ENCODE measurements at regions not wholly inside any gene's neighbourhood (a gene's known extent, or its start where the extent isn't known, plus 50 kb on each side); places are given as distances from the start of the nearest gene placed in this dataset.

GRCh38 chr1:96923753-96924152 is 202.2 kb downstream of the PTBP2 start:
- Histone ChIP-seq H3K18ac (ENCODE audit: insufficient read length, low read depth, low read length) (no peak overlapping the region), H3K27ac (ENCODE audit: insufficient read length, low read depth, low read length) (no peak overlapping the region), H3K9me3 (ENCODE audit: control insufficient read depth, low read depth, low read length) (no peaks in the 10 kb centered on the region), H4K5ac (ENCODE audit: insufficient read length, low read depth, low read length) (no peak overlapping the region), H2BK15ac (ENCODE audit: low read depth, low read length) (no peak overlapping the region), H3K14ac (ENCODE audit: insufficient read depth, low read length) (no peak overlapping the region), H3T11ph (ENCODE audit: low read length) (no peak overlapping the region), H3K27me3 (ENCODE audit: insufficient read depth, low read length) (no peaks in the 10 kb centered on the region), H4K8ac (replicated peaks; ENCODE audit: insufficient read length, low read depth, low read length) (no peak overlapping the region), H2BK20ac (ENCODE audit: low read depth, low read length, poor library complexity, severe bottlenecking) (no peak overlapping the region), H3K23me2 (ENCODE audit: insufficient read length, low read depth, low read length, poor library complexity, severe bottlenecking) (no peaks in the 10 kb centered on the region), H3K79me1 (ENCODE audit: insufficient read depth, low read depth, low read length, poor library complexity, severe bottlenecking) (no peaks in the 10 kb centered on the region), H4K20me1 (ENCODE audit: control insufficient read depth, insufficient read depth, insufficient read length) (no peaks in the 10 kb centered on the region), H2BK120ac (ENCODE audit: low read depth, low read length, poor library complexity, severe bottlenecking) (no peak overlapping the region), H3K79me2 (ENCODE audit: insufficient read depth, low read length) (no peaks in the 10 kb centered on the region), H3K4me1 (ENCODE audit: insufficient read depth, low read length) (no peaks in the 10 kb centered on the region), H3K56ac (ENCODE audit: insufficient read length, low read depth, low read length) (no peak overlapping the region), H2BK12ac (ENCODE audit: insufficient read length, low read depth, low read length) (no peak overlapping the region), H3K9ac (ENCODE audit: extremely low read depth, insufficient read length, low read length) (no peak overlapping the region), H2BK5ac (ENCODE audit: insufficient read length, low read length) (no peak overlapping the region), H4K91ac (ENCODE audit: insufficient read length, low read depth, low read length) (no peak overlapping the region), H2AK5ac (ENCODE audit: insufficient read length, low read length) (no peak overlapping the region), H2AFZ (ENCODE audit: low read length) (no peak overlapping the region), H3K4ac (ENCODE audit: low read depth, low read length) (no peak overlapping the region), H3K23ac (ENCODE audit: insufficient read length, low read depth, low read length) (no peak overlapping the region), H3K4me2 (ENCODE audit: insufficient read depth, insufficient read length, low read length) (no peak overlapping the region)
- Mint-ChIP-seq H3K9me3 (peaks cover 29 to 32% of the 10 kb centered on the region in 2 experiments), H3K27ac (no peak overlapping the region), H3K36me3 (ENCODE audit: insufficient read depth in 1 of 3, low read depth in 3 of 3) (peaks cover 10 to 44% (median 12%) of the 10 kb centered on the region in 3 experiments), H3K4me3 (no peak overlapping the region), H3K4me1 (peaks cover 2 to 3% of the 10 kb centered on the region in 2 experiments; a peak in 3 of 4 replicates), H3K27me3 (ENCODE audit: low read depth) (no peaks in the 10 kb centered on the region; the same call in 1 of the 2 replicates)
- no peak for DNase-seq
- whole genome bisulfite sequencing (ENCODE audit: extremely low coverage, insufficient read length, low lambda C conversion rate) = no CpG with 5 or more reads among the region's 1 CpG
- TF ChIP-seq CTCF (conservative IDR thresholded peaks at IDR 0.05) = no peak

Measured in H9 (cell line).